ENCODE measurements at regions not wholly inside any gene's neighbourhood (a gene's known extent, or its start where the extent isn't known, plus 50 kb on each side); places are given as distances from the start of the nearest gene placed in this dataset.

DNA sequence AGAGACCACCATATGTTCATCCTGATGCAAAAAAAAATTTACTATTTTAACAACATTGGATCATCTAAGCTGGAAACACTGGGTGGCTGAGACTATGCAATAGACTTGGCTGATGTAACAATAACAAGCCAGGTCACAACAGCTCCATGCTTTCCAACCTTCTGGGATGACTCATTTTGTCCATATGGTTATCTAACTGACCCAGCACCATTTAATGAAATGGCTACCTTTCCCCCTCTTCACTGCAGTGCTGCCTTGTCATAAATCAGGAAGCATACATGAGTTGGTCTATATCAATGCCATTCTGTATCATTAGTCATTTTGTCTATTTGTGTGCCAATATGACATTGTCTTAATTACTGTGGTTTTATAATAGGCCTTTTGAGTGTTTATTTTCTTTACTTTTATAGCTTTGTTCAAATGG, 217.6 kb upstream of the KCNJ16 start (continued):
- no peak; the same call in 1 of the 2 replicates for TF ChIP-seq CREB1 (IDR thresholded peaks at IDR 0.05)
- TF ChIP-seq CREB1 (CRISPR knock-in tag; IDR thresholded peaks at IDR 0.05) = no peak
- no peak for TF ChIP-seq ZBTB17 (CRISPR knock-in tag; IDR thresholded peaks at IDR 0.05)
- TF ChIP-seq ZNF766 (CRISPR knock-in tag; conservative IDR thresholded peaks at IDR 0.05) = no peak; the same call in 1 of the 2 replicates
- peak; percentile 58; the same call in 1 of the 2 replicates for TF ChIP-seq PML (IDR thresholded peaks at IDR 0.05; ENCODE audit: low read length)
- no peak for TF ChIP-seq ZNF764 (CRISPR knock-in tag; IDR thresholded peaks at IDR 0.05; ENCODE audit: low read depth)
- TF ChIP-seq ZKSCAN8 (CRISPR knock-in tag; IDR thresholded peaks at IDR 0.05) = peak; percentile 61; the same call in 1 of the 2 replicates
- TF ChIP-seq CBFA2T3 (IDR thresholded peaks at IDR 0.05) = peak; percentile 90
- no peak for TF ChIP-seq KAT8 (IDR thresholded peaks at IDR 0.05; ENCODE audit: low read depth)
- no peak for TF ChIP-seq ARNT (IDR thresholded peaks at IDR 0.05)
- TF ChIP-seq MECOM (CRISPR knock-in tag; IDR thresholded peaks at IDR 0.05) = no peak
- TF ChIP-seq MCM7 (IDR thresholded peaks at IDR 0.05) = no peak
- TF ChIP-seq, protein P1, sequence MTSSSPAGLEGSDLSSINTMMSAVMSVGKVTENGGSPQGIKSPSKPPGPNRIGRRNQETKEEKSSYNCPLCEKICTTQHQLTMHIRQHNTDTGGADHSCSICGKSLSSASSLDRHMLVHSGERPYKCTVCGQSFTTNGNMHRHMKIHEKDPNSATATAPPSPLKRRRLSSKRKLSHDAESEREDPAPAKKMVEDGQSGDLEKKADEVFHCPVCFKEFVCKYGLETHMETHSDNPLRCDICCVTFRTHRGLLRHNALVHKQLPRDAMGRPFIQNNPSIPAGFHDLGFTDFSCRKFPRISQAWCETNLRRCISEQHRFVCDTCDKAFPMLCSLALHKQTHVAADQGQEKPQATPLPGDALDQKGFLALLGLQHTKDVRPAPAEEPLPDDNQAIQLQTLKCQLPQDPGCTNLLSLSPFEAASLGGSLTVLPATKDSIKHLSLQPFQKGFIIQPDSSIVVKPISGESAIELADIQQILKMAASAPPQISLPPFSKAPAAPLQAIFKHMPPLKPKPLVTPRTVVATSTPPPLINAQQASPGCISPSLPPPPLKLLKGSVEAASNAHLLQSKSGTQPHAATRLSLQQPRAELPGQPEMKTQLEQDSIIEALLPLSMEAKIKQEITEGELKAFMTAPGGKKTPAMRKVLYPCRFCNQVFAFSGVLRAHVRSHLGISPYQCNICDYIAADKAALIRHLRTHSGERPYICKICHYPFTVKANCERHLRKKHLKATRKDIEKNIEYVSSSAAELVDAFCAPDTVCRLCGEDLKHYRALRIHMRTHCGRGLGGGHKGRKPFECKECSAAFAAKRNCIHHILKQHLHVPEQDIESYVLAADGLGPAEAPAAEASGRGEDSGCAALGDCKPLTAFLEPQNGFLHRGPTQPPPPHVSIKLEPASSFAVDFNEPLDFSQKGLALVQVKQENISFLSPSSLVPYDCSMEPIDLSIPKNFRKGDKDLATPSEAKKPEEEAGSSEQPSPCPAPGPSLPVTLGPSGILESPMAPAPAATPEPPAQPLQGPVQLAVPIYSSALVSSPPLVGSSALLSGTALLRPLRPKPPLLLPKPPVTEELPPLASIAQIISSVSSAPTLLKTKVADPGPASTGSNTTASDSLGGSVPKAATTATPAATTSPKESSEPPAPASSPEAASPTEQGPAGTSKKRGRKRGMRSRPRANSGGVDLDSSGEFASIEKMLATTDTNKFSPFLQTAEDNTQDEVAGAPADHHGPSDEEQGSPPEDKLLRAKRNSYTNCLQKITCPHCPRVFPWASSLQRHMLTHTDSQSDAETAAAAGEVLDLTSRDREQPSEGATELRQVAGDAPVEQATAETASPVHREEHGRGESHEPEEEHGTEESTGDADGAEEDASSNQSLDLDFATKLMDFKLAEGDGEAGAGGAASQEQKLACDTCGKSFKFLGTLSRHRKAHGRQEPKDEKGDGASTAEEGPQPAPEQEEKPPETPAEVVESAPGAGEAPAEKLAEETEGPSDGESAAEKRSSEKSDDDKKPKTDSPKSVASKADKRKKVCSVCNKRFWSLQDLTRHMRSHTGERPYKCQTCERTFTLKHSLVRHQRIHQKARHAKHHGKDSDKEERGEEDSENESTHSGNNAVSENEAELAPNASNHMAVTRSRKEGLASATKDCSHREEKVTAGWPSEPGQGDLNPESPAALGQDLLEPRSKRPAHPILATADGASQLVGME (CRISPR knock-in tag; IDR thresholded peaks at IDR 0.05) = no peak
- no peak for TF ChIP-seq ZNF174 (CRISPR knock-in tag; IDR thresholded peaks at IDR 0.05)
- TF ChIP-seq ZC3H4 (CRISPR knock-in tag; IDR thresholded peaks at IDR 0.05; ENCODE audit: borderline replicate concordance) = no peak
- TF ChIP-seq CREM (IDR thresholded peaks at IDR 0.05; ENCODE audit: low read depth) = peak; percentile 40; the same call in 1 of the 2 replicates
- no peak for TF ChIP-seq ZNF23 (CRISPR knock-in tag; IDR thresholded peaks at IDR 0.05)
- TF ChIP-seq, protein P2, sequence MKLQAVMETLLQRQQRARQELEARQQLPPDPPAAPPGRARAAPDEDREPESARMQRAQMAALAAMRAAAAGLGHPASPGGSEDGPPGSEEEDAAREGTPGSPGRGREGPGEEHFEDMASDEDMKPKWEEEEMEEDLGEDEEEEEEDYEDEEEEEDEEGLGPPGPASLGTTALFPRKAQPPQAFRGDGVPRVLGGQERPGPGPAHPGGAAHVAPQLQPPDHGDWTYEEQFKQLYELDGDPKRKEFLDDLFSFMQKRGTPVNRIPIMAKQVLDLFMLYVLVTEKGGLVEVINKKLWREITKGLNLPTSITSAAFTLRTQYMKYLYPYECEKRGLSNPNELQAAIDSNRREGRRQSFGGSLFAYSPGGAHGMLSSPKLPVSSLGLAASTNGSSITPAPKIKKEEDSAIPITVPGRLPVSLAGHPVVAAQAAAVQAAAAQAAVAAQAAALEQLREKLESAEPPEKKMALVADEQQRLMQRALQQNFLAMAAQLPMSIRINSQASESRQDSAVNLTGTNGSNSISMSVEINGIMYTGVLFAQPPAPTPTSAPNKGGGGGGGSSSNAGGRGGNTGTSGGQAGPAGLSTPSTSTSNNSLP (IDR thresholded peaks at IDR 0.05; ENCODE audit: borderline replicate concordance, low read depth, low read length) = peak; percentile 57; the same call in 1 of the 2 replicates
- TF ChIP-seq U2AF1 (optimal IDR thresholded peaks at IDR 0.05; ENCODE audit: low read depth, low read length) = no peak
- TF ChIP-seq, protein P3, sequence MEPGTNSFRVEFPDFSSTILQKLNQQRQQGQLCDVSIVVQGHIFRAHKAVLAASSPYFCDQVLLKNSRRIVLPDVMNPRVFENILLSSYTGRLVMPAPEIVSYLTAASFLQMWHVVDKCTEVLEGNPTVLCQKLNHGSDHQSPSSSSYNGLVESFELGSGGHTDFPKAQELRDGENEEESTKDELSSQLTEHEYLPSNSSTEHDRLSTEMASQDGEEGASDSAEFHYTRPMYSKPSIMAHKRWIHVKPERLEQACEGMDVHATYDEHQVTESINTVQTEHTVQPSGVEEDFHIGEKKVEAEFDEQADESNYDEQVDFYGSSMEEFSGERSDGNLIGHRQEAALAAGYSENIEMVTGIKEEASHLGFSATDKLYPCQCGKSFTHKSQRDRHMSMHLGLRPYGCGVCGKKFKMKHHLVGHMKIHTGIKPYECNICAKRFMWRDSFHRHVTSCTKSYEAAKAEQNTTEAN (CRISPR knock-in tag; IDR thresholded peaks at IDR 0.05) = no peak
- no peak for TF ChIP-seq ZNF75A (CRISPR knock-in tag; IDR thresholded peaks at IDR 0.05)
- no peak for TF ChIP-seq ILF3 (IDR thresholded peaks at IDR 0.05; ENCODE audit: borderline replicate concordance)
- TF ChIP-seq TEAD4 (IDR thresholded peaks at IDR 0.05; ENCODE audit: low read length) = peak; percentile 89
- TF ChIP-seq TEAD4 (CRISPR knock-in tag; IDR thresholded peaks at IDR 0.05; ENCODE audit: borderline replicate concordance) = no peak
- 0 out of 2 replicates have a peak, but pooled peaks have one; percentile 29 for TF ChIP-seq MBD2 (IDR thresholded peaks at IDR 0.05; ENCODE audit: borderline replicate concordance, low read depth)

Measured in K562 (cell line).